ENCODE measurements at regions not wholly inside any gene's neighbourhood (a gene's known extent, or its start where the extent isn't known, plus 50 kb on each side); places are given as distances from the start of the nearest gene placed in this dataset.

- ChIA-PET CTCF (ENCODE audit: unreplicated experiment) (no interaction called here), POLR2A (interaction anchor here (0.6 kb wide), 1 partner anchor 370 kb away, joined by 6 read pairs; no protein-coding TSS in a partner anchor)
- Histone ChIP-seq H3K9me3 (ENCODE audit: low read length) (no peaks in the 10 kb centered on the region), H3K79me2 (ENCODE audit: insufficient read depth, low read depth, low read length) (no peaks in the 10 kb centered on the region), H3K4me1 (ENCODE audit: insufficient read depth, low read length, poor library complexity, severe bottlenecking) (no peaks in the 10 kb centered on the region), H3K27ac (ENCODE audit: low read depth, low read length, poor library complexity, severe bottlenecking) (no peak overlapping the region), H3K4me3 (ENCODE audit: low read depth, low read length, poor library complexity, severe bottlenecking) (no peak overlapping the region), H3K4me2 (ENCODE audit: low read length) (no peak overlapping the region), H3K9me2 (ENCODE audit: insufficient read depth, low read length) (no peaks in the 10 kb centered on the region), H2AFZ (ENCODE audit: low read length) (no peak overlapping the region), H4K20me1 (ENCODE audit: insufficient read depth, low read length) (no peaks in the 10 kb centered on the region), H3K36me3 (ENCODE audit: insufficient read depth, low read length) (no peaks in the 10 kb centered on the region)
- no peak for DNase-seq (ENCODE audit: low spot score)
- intact Hi-C loops (cut with micrococcal nuclease; ENCODE audit: unreplicated experiment) = no loop called here
- no TSS peak for BruUV-seq (replicated peaks)
- TF ChIP-seq CTCF (conservative IDR thresholded peaks at IDR 0.05; ENCODE audit: low read length) (no peak), EZH2phosphoT487 (IDR thresholded peaks at IDR 0.05; ENCODE audit: borderline replicate concordance, low read depth, low read length) (no peak)
Observed at GRCh38 chr13:54367639-54368271, 1339.1 kb downstream of the OLFM4 start.

GRCh38 chr13:54368387-54368786 is 1339.8 kb downstream of the OLFM4 start:
- DNase-seq (ENCODE audit: low spot score) = no peak
- Histone ChIP-seq H3K4me3 (ENCODE audit: low read depth, low read length, poor library complexity, severe bottlenecking) (no peak overlapping the region), H3K4me2 (ENCODE audit: low read length) (no peak overlapping the region), H3K27ac (ENCODE audit: low read depth, low read length, poor library complexity, severe bottlenecking) (no peak overlapping the region), H4K20me1 (ENCODE audit: insufficient read depth, low read length) (no peaks in the 10 kb centered on the region), H3K4me1 (ENCODE audit: insufficient read depth, low read length, poor library complexity, severe bottlenecking) (no peaks in the 10 kb centered on the region), H2AFZ (ENCODE audit: low read length) (no peak overlapping the region), H3K79me2 (ENCODE audit: insufficient read depth, low read depth, low read length) (no peaks in the 10 kb centered on the region), H3K9me3 (ENCODE audit: low read length) (no peaks in the 10 kb centered on the region), H3K9me2 (ENCODE audit: insufficient read depth, low read length) (no peaks in the 10 kb centered on the region), H3K36me3 (ENCODE audit: insufficient read depth, low read length) (no peaks in the 10 kb centered on the region)
- CTCF ChIA-PET (ENCODE audit: unreplicated experiment) = no interaction called here
- POLR2A ChIA-PET = interaction anchor here (0.7 kb wide), 1 partner anchor 24 kb away, joined by 4 read pairs; no protein-coding TSS in a partner anchor
- intact Hi-C loops (cut with micrococcal nuclease; ENCODE audit: unreplicated experiment) = no loop called here
- TF ChIP-seq CTCF (conservative IDR thresholded peaks at IDR 0.05; ENCODE audit: low read length) (no peak), EZH2phosphoT487 (IDR thresholded peaks at IDR 0.05; ENCODE audit: borderline replicate concordance, low read depth, low read length) (no peak)
- no TSS peak for BruUV-seq (replicated peaks)

- no peak overlapping the region for H3K27ac ChIP-seq (ENCODE audit: low read depth, low read length, poor library complexity, severe bottlenecking)
- CTCF ChIA-PET (ENCODE audit: unreplicated experiment) = no interaction called here
- intact Hi-C loops (cut with micrococcal nuclease; ENCODE audit: unreplicated experiment) = no loop called here
Observed at GRCh38 chr13:54373211-54373610, 1344.6 kb downstream of the OLFM4 start.

More at GRCh38 chr13:54373211-54373610, 1344.6 kb downstream of the OLFM4 start:
- H3K9me3 ChIP-seq (ENCODE audit: low read length) = 0 out of 2 replicates have a peak, but pooled peaks cover 3% of the 10 kb centered on the region
- no peaks in the 10 kb centered on the region for H3K9me2 ChIP-seq (ENCODE audit: insufficient read depth, low read length)
- no peak overlapping the region for H2AFZ ChIP-seq (ENCODE audit: low read length)
- no peak overlapping the region for H3K4me3 ChIP-seq (ENCODE audit: low read depth, low read length, poor library complexity, severe bottlenecking)
- no peaks in the 10 kb centered on the region for H3K79me2 ChIP-seq (ENCODE audit: insufficient read depth, low read depth, low read length)
- TF ChIP-seq EZH2phosphoT487 (IDR thresholded peaks at IDR 0.05; ENCODE audit: borderline replicate concordance, low read depth, low read length) (no peak), CTCF (conservative IDR thresholded peaks at IDR 0.05; ENCODE audit: low read length) (no peak)
- H3K4me2 ChIP-seq (ENCODE audit: low read length) = no peak overlapping the region
- no peaks in the 10 kb centered on the region for H3K36me3 ChIP-seq (ENCODE audit: insufficient read depth, low read length)
- POLR2A ChIA-PET = interaction anchor here (0.8 kb wide), 1 partner anchor 463 kb away, joined by 3 read pairs; no protein-coding TSS in a partner anchor
- H4K20me1 ChIP-seq (ENCODE audit: insufficient read depth, low read length) = no peaks in the 10 kb centered on the region
- no peak for DNase-seq (ENCODE audit: low spot score)
- BruUV-seq (replicated peaks) = no TSS peak
- H3K4me1 ChIP-seq (ENCODE audit: insufficient read depth, low read length, poor library complexity, severe bottlenecking) = no peaks in the 10 kb centered on the region
